GM12878 (cell line): ENCODE measurements at regions not wholly inside any gene's neighbourhood (a gene's known extent, or its start where the extent isn't known, plus 50 kb on each side); places are given as distances from the start of the nearest gene placed in this dataset.

Experiments
- CREB1 ChIP-seq: IDR thresholded peaks from 2 replicates; pipeline ENCODE4 v1.6.1; 2012; ENCODE audit warnings: low read depth, mild to moderate bottlenecking, inconsistent platforms
- EZH2 ChIP-seq: IDR thresholded peaks from 2 replicates; pipeline ENCODE4 v1.6.1; 2012; ENCODE audit warnings: low read depth, mild to moderate bottlenecking, control low read depth, inconsistent platforms, low read length, borderline replicate concordance; ENCODE audit not compliant: control insufficient read depth
- NFXL1 ChIP-seq: fragments of 450-650 bp; IDR thresholded peaks from 2 replicates; pipeline ENCODE4 v1.6.1; 2017; ENCODE audit warnings: antibody characterized with exemption, mild to moderate bottlenecking, borderline replicate concordance
- POLR2A ChIP-seq: IDR thresholded peaks from 2 replicates; pipeline ENCODE4 v1.6.1; 2011; ENCODE audit warnings: low read depth, mild to moderate bottlenecking, low read length
- POLR2AphosphoS5 ChIP-seq: IDR thresholded peaks from 2 replicates; pipeline ENCODE4 v1.6.1; 2011; ENCODE audit warnings: mild to moderate bottlenecking, low read length, inconsistent platforms
- TF ChIP-seq, protein P1 (sequence below): IDR thresholded peaks from 2 replicates; pipeline ENCODE4 v1.6.1; 2011; ENCODE audit warnings: low read depth, low read length, improper control_type of control experiment, borderline replicate concordance

DNA sequence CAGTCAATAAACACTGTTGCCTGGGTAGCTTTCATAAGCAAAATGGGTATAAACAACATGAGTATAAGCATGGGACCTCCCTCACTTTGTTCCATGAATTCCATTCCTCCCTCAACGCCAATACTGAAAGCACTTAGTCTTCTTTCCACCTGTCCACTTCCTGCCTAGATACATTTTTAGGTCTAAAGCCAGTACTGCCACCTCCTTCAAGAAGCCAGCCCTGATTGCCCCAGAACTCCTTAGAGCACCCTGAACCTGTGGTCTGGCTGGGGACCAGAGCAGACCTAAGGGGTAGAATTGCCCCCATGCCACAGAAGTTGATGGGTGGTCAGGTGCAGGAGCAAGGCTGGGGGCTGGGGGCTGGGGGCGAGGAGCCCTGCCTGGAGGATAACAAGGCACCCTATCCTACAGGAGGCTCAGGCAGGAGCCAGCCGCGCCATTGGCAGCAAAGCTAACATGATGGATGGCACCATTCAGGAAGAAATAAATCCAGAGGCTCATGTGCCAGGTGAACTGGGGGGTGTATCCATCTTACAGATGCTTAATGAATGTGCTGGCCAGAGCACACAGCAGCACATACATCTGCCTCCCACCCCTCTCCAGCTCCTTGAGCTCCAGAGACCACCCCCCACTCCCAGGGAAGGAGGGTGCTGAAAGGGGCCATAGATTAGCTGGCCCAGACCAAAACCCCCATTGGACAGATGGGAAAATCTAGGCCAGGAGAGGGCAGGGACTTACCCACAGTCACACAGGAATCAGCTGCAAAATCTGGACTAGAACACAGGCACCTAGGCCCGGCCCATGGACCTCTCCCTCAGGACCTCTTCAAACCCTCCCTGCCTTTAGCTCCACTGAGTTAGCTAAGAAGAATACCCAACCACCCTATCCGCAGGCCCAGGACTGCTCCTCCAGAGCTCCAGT, 113.8 kb upstream of the LINGO1 start:
- TF ChIP-seq, protein P1, sequence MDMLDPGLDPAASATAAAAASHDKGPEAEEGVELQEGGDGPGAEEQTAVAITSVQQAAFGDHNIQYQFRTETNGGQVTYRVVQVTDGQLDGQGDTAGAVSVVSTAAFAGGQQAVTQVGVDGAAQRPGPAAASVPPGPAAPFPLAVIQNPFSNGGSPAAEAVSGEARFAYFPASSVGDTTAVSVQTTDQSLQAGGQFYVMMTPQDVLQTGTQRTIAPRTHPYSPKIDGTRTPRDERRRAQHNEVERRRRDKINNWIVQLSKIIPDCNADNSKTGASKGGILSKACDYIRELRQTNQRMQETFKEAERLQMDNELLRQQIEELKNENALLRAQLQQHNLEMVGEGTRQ: no peak
- no peak for TF ChIP-seq POLR2AphosphoS5
- TF ChIP-seq NFXL1: no peak
- TF ChIP-seq POLR2A: no peak
- TF ChIP-seq CREB1: no peak
- TF ChIP-seq EZH2: no peak
